Activated naive CD4-positive, alpha-beta T cell treated with anti-CD3 and anti-CD28 coated beads, Interleukin-2, amount 50 U/mL, for 24 hours (primary cell): ENCODE measurements at regions not wholly inside any gene's neighbourhood (a gene's known extent, or its start where the extent isn't known, plus 50 kb on each side); places are given as distances from the start of the nearest gene placed in this dataset.

Experiments used
- H3K27ac Mint-ChIP-seq: one replicate; pipeline ENCODE4 v1.8.0; 2021; ENCODE audit warnings: mild to moderate bottlenecking, mixed read lengths
- H3K27me3 Mint-ChIP-seq: one replicate; pipeline ENCODE4 v1.8.0; 2021; ENCODE audit warnings: mixed read lengths
- H3K36me3 Mint-ChIP-seq: one replicate; pipeline ENCODE4 v1.8.0; 2021; ENCODE audit warnings: mixed read lengths
- H3K4me1 Mint-ChIP-seq: one replicate; pipeline ENCODE4 v1.8.0; 2021; ENCODE audit warnings: mixed read lengths
- H3K4me3 Mint-ChIP-seq: one replicate; pipeline ENCODE4 v1.8.0; 2021; ENCODE audit warnings: mild to moderate bottlenecking, mixed read lengths
- H3K9me3 Mint-ChIP-seq: one replicate; pipeline ENCODE4 v1.8.0; 2021; ENCODE audit warnings: mixed read lengths

- Mint-ChIP-seq H3K4me1 (no peaks in the 10 kb centered on the region), H3K4me3 (no peak overlapping the region), H3K27me3 (no peaks in the 10 kb centered on the region), H3K36me3 (no peaks in the 10 kb centered on the region), H3K27ac (no peak overlapping the region), H3K9me3 (peaks cover 5% of the 10 kb centered on the region)
Observed at GRCh38 chr5:125579182-125579581, 832.7 kb upstream of the ZNF608 start.

- Mint-ChIP-seq H3K27me3 (no peaks in the 10 kb centered on the region), H3K4me1 (no peaks in the 10 kb centered on the region), H3K27ac (no peak overlapping the region), H3K4me3 (no peak overlapping the region), H3K36me3 (no peaks in the 10 kb centered on the region), H3K9me3 (peaks cover 5% of the 10 kb centered on the region)
Observed at GRCh38 chr5:125581311-125581710, 834.9 kb upstream of the ZNF608 start.

GRCh38 chr5:125582352-125582751 lies 835.9 kb upstream of the ZNF608 start:
- Mint-ChIP-seq H3K27ac (no peak overlapping the region), H3K4me3 (no peak overlapping the region), H3K27me3 (no peaks in the 10 kb centered on the region), H3K4me1 (no peaks in the 10 kb centered on the region), H3K9me3 (no peaks in the 10 kb centered on the region), H3K36me3 (no peaks in the 10 kb centered on the region)

- Mint-ChIP-seq H3K27ac (no peak overlapping the region), H3K4me3 (no peak overlapping the region)
Observed at GRCh38 chr5:125583321-125584139, 837.1 kb upstream of the ZNF608 start.

GRCh38 chr5:125584140-125584520 lies 837.7 kb upstream of the ZNF608 start:
- H3K36me3 Mint-ChIP-seq = no peaks in the 10 kb centered on the region
- no peak overlapping the region for H3K4me3 Mint-ChIP-seq
- H3K4me1 Mint-ChIP-seq = no peaks in the 10 kb centered on the region
- no peak overlapping the region for H3K27ac Mint-ChIP-seq
- H3K9me3 Mint-ChIP-seq = no peaks in the 10 kb centered on the region
- H3K27me3 Mint-ChIP-seq = no peaks in the 10 kb centered on the region

More at GRCh38 chr5:125583321-125584139, 837.1 kb upstream of the ZNF608 start:
- Mint-ChIP-seq H3K27me3 (no peaks in the 10 kb centered on the region), H3K9me3 (no peaks in the 10 kb centered on the region), H3K36me3 (no peaks in the 10 kb centered on the region), H3K4me1 (no peaks in the 10 kb centered on the region)

GRCh38 chr5:125587631-125588030 lies 835.6 kb upstream of the GRAMD2B start:
- no peaks in the 10 kb centered on the region for H3K9me3 Mint-ChIP-seq
- H3K36me3 Mint-ChIP-seq = no peaks in the 10 kb centered on the region
- H3K27me3 Mint-ChIP-seq = no peaks in the 10 kb centered on the region
- no peaks in the 10 kb centered on the region for H3K4me1 Mint-ChIP-seq
- H3K27ac Mint-ChIP-seq = no peak overlapping the region
- no peak overlapping the region for H3K4me3 Mint-ChIP-seq

- no peaks in the 10 kb centered on the region for H3K9me3 Mint-ChIP-seq
- no peak overlapping the region for H3K4me3 Mint-ChIP-seq
- no peaks in the 10 kb centered on the region for H3K27me3 Mint-ChIP-seq
- H3K27ac Mint-ChIP-seq = no peak overlapping the region
- no peaks in the 10 kb centered on the region for H3K36me3 Mint-ChIP-seq
- H3K4me1 Mint-ChIP-seq = no peaks in the 10 kb centered on the region
Observed at GRCh38 chr5:125592856-125593255, 830.4 kb upstream of the GRAMD2B start.

GRCh38 chr5:125595095-125595494 lies 828.1 kb upstream of the GRAMD2B start:
- Mint-ChIP-seq H3K4me3 (no peak overlapping the region), H3K9me3 (no peaks in the 10 kb centered on the region), H3K27me3 (no peaks in the 10 kb centered on the region), H3K4me1 (no peaks in the 10 kb centered on the region), H3K27ac (no peak overlapping the region), H3K36me3 (no peaks in the 10 kb centered on the region)

GRCh38 chr5:125595845-125596244 lies 827.4 kb upstream of the GRAMD2B start:
- Mint-ChIP-seq H3K27me3 (no peaks in the 10 kb centered on the region), H3K36me3 (no peaks in the 10 kb centered on the region), H3K4me1 (no peaks in the 10 kb centered on the region), H3K27ac (no peak overlapping the region), H3K4me3 (no peak overlapping the region), H3K9me3 (peaks cover 5% of the 10 kb centered on the region)

GRCh38 chr5:125597338-125597737 lies 825.9 kb upstream of the GRAMD2B start:
- Mint-ChIP-seq H3K4me3 (no peak overlapping the region), H3K36me3 (no peaks in the 10 kb centered on the region), H3K9me3 (peaks cover 5% of the 10 kb centered on the region), H3K4me1 (no peaks in the 10 kb centered on the region), H3K27ac (no peak overlapping the region), H3K27me3 (no peaks in the 10 kb centered on the region)

- Mint-ChIP-seq H3K4me3 (no peak overlapping the region), H3K4me1 (no peaks in the 10 kb centered on the region), H3K27ac (no peak overlapping the region), H3K27me3 (no peaks in the 10 kb centered on the region), H3K36me3 (no peaks in the 10 kb centered on the region), H3K9me3 (peaks cover 5% of the 10 kb centered on the region)
Observed at GRCh38 chr5:125600559-125600958, 822.6 kb upstream of the GRAMD2B start.

GRCh38 chr5:125602184-125602583 lies 821.0 kb upstream of the GRAMD2B start:
- Mint-ChIP-seq H3K4me1 (no peaks in the 10 kb centered on the region), H3K4me3 (no peak overlapping the region), H3K9me3 (peaks cover 5% of the 10 kb centered on the region), H3K27me3 (no peaks in the 10 kb centered on the region), H3K36me3 (no peaks in the 10 kb centered on the region), H3K27ac (no peak overlapping the region)

GRCh38 chr5:125603321-125603720 lies 819.9 kb upstream of the GRAMD2B start:
- H3K9me3 Mint-ChIP-seq = peaks cover 5% of the 10 kb centered on the region
- no peak overlapping the region for H3K4me3 Mint-ChIP-seq
- H3K36me3 Mint-ChIP-seq = no peaks in the 10 kb centered on the region
- H3K27me3 Mint-ChIP-seq = no peaks in the 10 kb centered on the region
- H3K4me1 Mint-ChIP-seq = no peaks in the 10 kb centered on the region
- H3K27ac Mint-ChIP-seq = no peak overlapping the region

- H3K9me3 Mint-ChIP-seq = peaks cover 5% of the 10 kb centered on the region
- H3K4me3 Mint-ChIP-seq = no peak overlapping the region
- H3K27me3 Mint-ChIP-seq = no peaks in the 10 kb centered on the region
- no peaks in the 10 kb centered on the region for H3K4me1 Mint-ChIP-seq
- no peak overlapping the region for H3K27ac Mint-ChIP-seq
- no peaks in the 10 kb centered on the region for H3K36me3 Mint-ChIP-seq
Observed at GRCh38 chr5:125604104-125604503, 819.1 kb upstream of the GRAMD2B start.

- Mint-ChIP-seq H3K27me3 (no peaks in the 10 kb centered on the region), H3K4me3 (no peak overlapping the region), H3K27ac (no peak overlapping the region)
Observed at GRCh38 chr5:125607018-125607417, 816.2 kb upstream of the GRAMD2B start.

GRCh38 chr5:125609011-125609410 lies 814.2 kb upstream of the GRAMD2B start:
- no peaks in the 10 kb centered on the region for H3K9me3 Mint-ChIP-seq
- H3K4me1 Mint-ChIP-seq = no peaks in the 10 kb centered on the region
- no peak overlapping the region for H3K4me3 Mint-ChIP-seq
- no peaks in the 10 kb centered on the region for H3K27me3 Mint-ChIP-seq
- H3K27ac Mint-ChIP-seq = no peak overlapping the region
- H3K36me3 Mint-ChIP-seq = no peaks in the 10 kb centered on the region

More at GRCh38 chr5:125607018-125607417, 816.2 kb upstream of the GRAMD2B start:
- Mint-ChIP-seq H3K9me3 (no peaks in the 10 kb centered on the region), H3K4me1 (no peaks in the 10 kb centered on the region), H3K36me3 (no peaks in the 10 kb centered on the region)

- H3K9me3 Mint-ChIP-seq = no peaks in the 10 kb centered on the region
- H3K27me3 Mint-ChIP-seq = no peaks in the 10 kb centered on the region
Observed at GRCh38 chr5:125610892-125611291, 812.3 kb upstream of the GRAMD2B start.

More at GRCh38 chr5:125610892-125611291, 812.3 kb upstream of the GRAMD2B start:
- H3K27ac Mint-ChIP-seq = no peak overlapping the region
- no peaks in the 10 kb centered on the region for H3K36me3 Mint-ChIP-seq
- H3K4me3 Mint-ChIP-seq = no peak overlapping the region
- H3K4me1 Mint-ChIP-seq = no peaks in the 10 kb centered on the region
